HG02885 (cell line): ENCODE measurements at regions not wholly inside any gene's neighbourhood (a gene's known extent, or its start where the extent isn't known, plus 50 kb on each side); places are given as distances from the start of the nearest gene placed in this dataset.
A peak's percentile ranks its signal among the peaks of the same experiment; 100 is the strongest.

Experiments used
- ATAC-seq: cut with Tn5 transposase; IDR thresholded peaks from one replicate; pipeline ENCODE4 v1.9.1; 2021; ENCODE audit warnings: mild to moderate bottlenecking; ENCODE audit not compliant: unreplicated experiment, poor library complexity

- peak; percentile 75 for ATAC-seq
These were observed 63.5 kb downstream of the CAVIN2 start for GRCh38 chr2:191783416-191783815.
